ENCODE measurements at regions not wholly inside any gene's neighbourhood (a gene's known extent, or its start where the extent isn't known, plus 50 kb on each side); places are given as distances from the start of the nearest gene placed in this dataset.

DNA sequence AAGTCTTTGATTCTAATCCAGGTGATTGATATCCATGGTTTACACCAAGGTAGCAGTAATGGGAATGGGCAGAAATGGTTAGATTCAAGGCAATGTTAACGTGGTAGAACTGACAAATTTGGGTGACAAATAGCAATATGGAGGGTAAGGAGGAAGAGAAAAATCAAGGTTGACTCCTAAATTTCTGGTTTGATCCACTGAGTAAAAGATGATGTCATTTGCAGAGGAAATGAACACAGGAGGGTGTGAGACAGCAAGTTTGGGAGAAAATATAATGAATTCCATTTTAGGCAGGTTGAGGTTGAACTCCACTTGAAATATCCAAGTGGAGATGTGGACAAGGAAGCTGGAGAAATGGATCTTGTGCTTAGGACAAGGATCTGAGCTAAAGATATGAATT is 170.9 kb upstream of the CAMK1G start:
- FAIRE-seq, result peak; percentile 9
- Histone ChIP-seq H3K79me2 (ENCODE audit: insufficient read depth, low read length) (no peaks in the 10 kb centered on the region), H3K4me2 (ENCODE audit: low read length) (no peak overlapping the region), H3K36me3 (ENCODE audit: insufficient read depth, low read length) (no peaks in the 10 kb centered on the region), H3K9me3 (ENCODE audit: insufficient read depth, low read depth, low read length) (no peaks in the 10 kb centered on the region), H4K20me1 (ENCODE audit: insufficient read depth, low read length) (no peaks in the 10 kb centered on the region), H3K27ac (ENCODE audit: low read depth, low read length) (no peak overlapping the region), H2AFZ (ENCODE audit: low read depth, low read length) (no peak overlapping the region), H3K4me1 (ENCODE audit: insufficient read depth, low read length) (peaks cover 30% of the 10 kb centered on the region), H3K9ac (ENCODE audit: low read length) (no peak overlapping the region), H3K27me3 (ENCODE audit: insufficient read depth, low read length) (no peaks in the 10 kb centered on the region), H3K4me3 (ENCODE audit: insufficient read depth, low read depth, low read length) (no peak overlapping the region)
- TF ChIP-seq EZH2 (IDR thresholded peaks at IDR 0.05; ENCODE audit: insufficient read depth, low read length), result no peak
- TF ChIP-seq, protein P1, sequence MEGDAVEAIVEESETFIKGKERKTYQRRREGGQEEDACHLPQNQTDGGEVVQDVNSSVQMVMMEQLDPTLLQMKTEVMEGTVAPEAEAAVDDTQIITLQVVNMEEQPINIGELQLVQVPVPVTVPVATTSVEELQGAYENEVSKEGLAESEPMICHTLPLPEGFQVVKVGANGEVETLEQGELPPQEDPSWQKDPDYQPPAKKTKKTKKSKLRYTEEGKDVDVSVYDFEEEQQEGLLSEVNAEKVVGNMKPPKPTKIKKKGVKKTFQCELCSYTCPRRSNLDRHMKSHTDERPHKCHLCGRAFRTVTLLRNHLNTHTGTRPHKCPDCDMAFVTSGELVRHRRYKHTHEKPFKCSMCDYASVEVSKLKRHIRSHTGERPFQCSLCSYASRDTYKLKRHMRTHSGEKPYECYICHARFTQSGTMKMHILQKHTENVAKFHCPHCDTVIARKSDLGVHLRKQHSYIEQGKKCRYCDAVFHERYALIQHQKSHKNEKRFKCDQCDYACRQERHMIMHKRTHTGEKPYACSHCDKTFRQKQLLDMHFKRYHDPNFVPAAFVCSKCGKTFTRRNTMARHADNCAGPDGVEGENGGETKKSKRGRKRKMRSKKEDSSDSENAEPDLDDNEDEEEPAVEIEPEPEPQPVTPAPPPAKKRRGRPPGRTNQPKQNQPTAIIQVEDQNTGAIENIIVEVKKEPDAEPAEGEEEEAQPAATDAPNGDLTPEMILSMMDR (IDR thresholded peaks at IDR 0.05; ENCODE audit: insufficient read depth, low read depth, low read length), result no peak
- DNase-seq (ENCODE audit: low read depth), result no peak
- Mint-ChIP-seq H3K9me3 (ENCODE audit: unreplicated experiment) (peaks cover 2% of the 10 kb centered on the region), H3K4me3 (ENCODE audit: unreplicated experiment) (no peak overlapping the region), H3K27me3 (ENCODE audit: low read depth, unreplicated experiment) (no peaks in the 10 kb centered on the region), H3K27ac (ENCODE audit: unreplicated experiment) (peak overlapping the region; percentile 8), H3K36me3 (ENCODE audit: low read depth, unreplicated experiment) (no peaks in the 10 kb centered on the region), H3K4me1 (ENCODE audit: low read depth, unreplicated experiment) (peaks cover 48% of the 10 kb centered on the region)

DNA sequence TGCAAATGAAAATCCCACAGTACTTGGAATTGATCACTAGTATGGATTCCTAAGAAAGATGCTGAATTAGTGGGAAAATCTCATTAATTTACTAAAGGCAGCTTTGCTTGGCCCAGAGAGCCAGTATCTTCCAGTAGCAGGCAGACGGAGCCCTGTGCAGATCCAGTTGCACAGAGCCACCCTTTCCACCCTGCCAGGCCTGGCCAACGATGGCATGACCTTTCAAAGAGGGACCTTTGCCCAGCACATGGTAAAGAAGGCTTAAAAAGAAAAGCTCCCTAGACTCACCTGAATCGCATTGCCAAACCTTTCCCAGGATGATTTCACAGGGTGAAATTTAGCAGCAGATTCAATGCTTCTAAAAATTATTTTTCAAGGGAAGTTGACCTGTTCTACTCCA is 170.5 kb upstream of the CAMK1G start:
- H3K9me3 ChIP-seq (ENCODE audit: insufficient read depth, low read depth, low read length), result no peaks in the 10 kb centered on the region
- Mint-ChIP-seq H3K4me1 (ENCODE audit: low read depth, unreplicated experiment) (peaks cover 48% of the 10 kb centered on the region), H3K27me3 (ENCODE audit: low read depth, unreplicated experiment) (no peaks in the 10 kb centered on the region), H3K27ac (ENCODE audit: unreplicated experiment) (no peak overlapping the region), H3K4me3 (ENCODE audit: unreplicated experiment) (no peak overlapping the region), H3K9me3 (ENCODE audit: unreplicated experiment) (peaks cover 2% of the 10 kb centered on the region), H3K36me3 (ENCODE audit: low read depth, unreplicated experiment) (no peaks in the 10 kb centered on the region)
- FAIRE-seq (no peak), DNase-seq (ENCODE audit: low read depth) (no peak)
- no peaks in the 10 kb centered on the region for H3K27me3 ChIP-seq (ENCODE audit: insufficient read depth, low read length)
- no peaks in the 10 kb centered on the region for H3K36me3 ChIP-seq (ENCODE audit: insufficient read depth, low read length)
- no peaks in the 10 kb centered on the region for H4K20me1 ChIP-seq (ENCODE audit: insufficient read depth, low read length)
- H3K4me1 ChIP-seq (ENCODE audit: insufficient read depth, low read length), result peaks cover 30% of the 10 kb centered on the region
- H3K9ac ChIP-seq (ENCODE audit: low read length), result no peak overlapping the region
- H3K27ac ChIP-seq (ENCODE audit: low read depth, low read length), result no peak overlapping the region
- no peaks in the 10 kb centered on the region for H3K79me2 ChIP-seq (ENCODE audit: insufficient read depth, low read length)
- no peak overlapping the region for H3K4me3 ChIP-seq (ENCODE audit: insufficient read depth, low read depth, low read length)
- H2AFZ ChIP-seq (ENCODE audit: low read depth, low read length), result no peak overlapping the region
- H3K4me2 ChIP-seq (ENCODE audit: low read length), result no peak overlapping the region
- TF ChIP-seq EZH2 (IDR thresholded peaks at IDR 0.05; ENCODE audit: insufficient read depth, low read length), result no peak
- TF ChIP-seq, protein P1 (IDR thresholded peaks at IDR 0.05; ENCODE audit: insufficient read depth, low read depth, low read length), result no peak

DNA sequence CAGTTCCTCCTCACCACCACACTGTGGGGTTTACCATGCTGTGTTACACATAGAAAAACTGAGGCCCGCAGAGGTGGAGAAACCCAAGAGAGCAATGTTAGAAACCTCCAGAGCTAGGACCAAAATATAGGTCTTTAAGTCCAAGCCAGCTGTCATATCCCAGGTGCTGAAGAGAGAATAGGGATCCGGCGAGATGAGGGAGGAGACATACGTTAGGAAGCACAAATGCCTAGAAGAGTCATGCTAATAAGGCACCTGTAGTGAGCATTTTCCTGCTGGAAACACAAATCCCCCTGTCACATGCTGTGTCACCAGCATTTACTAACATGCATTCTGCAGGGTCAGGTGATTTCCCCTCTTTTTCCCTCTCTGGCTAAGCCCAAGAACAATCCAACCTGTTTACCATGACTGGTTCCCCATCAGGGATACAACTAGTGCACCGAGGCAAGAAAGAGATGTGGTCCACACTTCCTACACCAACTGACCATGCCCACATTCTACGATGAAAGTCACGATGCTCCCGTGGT is 168.6 kb upstream of the CAMK1G start:
- H3K4me1 Mint-ChIP-seq (ENCODE audit: low read depth, unreplicated experiment), result peaks cover 44% of the 10 kb centered on the region
- H3K4me3 Mint-ChIP-seq (ENCODE audit: unreplicated experiment), result no peak overlapping the region
- FAIRE-seq, result no peak

More for the DNA sequence above, 168.6 kb upstream of the CAMK1G start:
- H3K27ac ChIP-seq (ENCODE audit: low read depth, low read length), result no peak overlapping the region
- peaks cover 25% of the 10 kb centered on the region for H3K4me1 ChIP-seq (ENCODE audit: insufficient read depth, low read length)
- H3K4me2 ChIP-seq (ENCODE audit: low read length), result no peak overlapping the region
- no peaks in the 10 kb centered on the region for H3K79me2 ChIP-seq (ENCODE audit: insufficient read depth, low read length)
- H3K9ac ChIP-seq (ENCODE audit: low read length), result no peak overlapping the region
- no peaks in the 10 kb centered on the region for H3K36me3 ChIP-seq (ENCODE audit: insufficient read depth, low read length)
- Mint-ChIP-seq H3K27ac (ENCODE audit: unreplicated experiment) (no peak overlapping the region), H3K27me3 (ENCODE audit: low read depth, unreplicated experiment) (no peaks in the 10 kb centered on the region), H3K9me3 (ENCODE audit: unreplicated experiment) (peaks cover 2% of the 10 kb centered on the region), H3K36me3 (ENCODE audit: low read depth, unreplicated experiment) (no peaks in the 10 kb centered on the region)
- H4K20me1 ChIP-seq (ENCODE audit: insufficient read depth, low read length), result no peaks in the 10 kb centered on the region
- H3K27me3 ChIP-seq (ENCODE audit: insufficient read depth, low read length), result no peaks in the 10 kb centered on the region
- TF ChIP-seq, protein P1 (IDR thresholded peaks at IDR 0.05; ENCODE audit: insufficient read depth, low read depth, low read length), result no peak
- no peak for TF ChIP-seq EZH2 (IDR thresholded peaks at IDR 0.05; ENCODE audit: insufficient read depth, low read length)
- no peak overlapping the region for H2AFZ ChIP-seq (ENCODE audit: low read depth, low read length)
- H3K9me3 ChIP-seq (ENCODE audit: insufficient read depth, low read depth, low read length), result no peaks in the 10 kb centered on the region
- H3K4me3 ChIP-seq (ENCODE audit: insufficient read depth, low read depth, low read length), result no peak overlapping the region
- DNase-seq (ENCODE audit: low read depth), result no peak
